ENCODE measurements at regions not wholly inside any gene's neighbourhood (a gene's known extent, or its start where the extent isn't known, plus 50 kb on each side); places are given as distances from the start of the nearest gene placed in this dataset.

GRCh38 chr2:37782155-37782673, 110.8 kb upstream of the CDC42EP3 start:
- DNase-seq (ENCODE audit: low spot score), result no peak

GRCh38 chr2:37782721-37783371, 111.4 kb upstream of the CDC42EP3 start:
- DNase-seq (ENCODE audit: low spot score), result no peak

- no peak for DNase-seq (ENCODE audit: low spot score)
These were observed 112.1 kb upstream of the CDC42EP3 start for GRCh38 chr2:37783545-37783944.

- DNase-seq (ENCODE audit: low spot score), result no peak
These were observed 112.8 kb upstream of the CDC42EP3 start for GRCh38 chr2:37784071-37784758.

- no peak for DNase-seq (ENCODE audit: low spot score)
These were observed 113.3 kb upstream of the CDC42EP3 start for GRCh38 chr2:37784759-37785149.

GRCh38 chr2:37786191-37786698, 114.8 kb upstream of the CDC42EP3 start:
- no peak for DNase-seq (ENCODE audit: low spot score)

GRCh38 chr2:37786854-37787253, 115.4 kb upstream of the CDC42EP3 start:
- no peak for DNase-seq (ENCODE audit: low spot score)

- DNase-seq (ENCODE audit: low spot score), result no peak
These were observed 117.3 kb upstream of the CDC42EP3 start for GRCh38 chr2:37788602-37789209.

GRCh38 chr2:37790019-37790418, 118.6 kb upstream of the CDC42EP3 start:
- DNase-seq (ENCODE audit: low spot score), result no peak

GRCh38 chr2:37790462-37790861, 119.0 kb upstream of the CDC42EP3 start:
- DNase-seq (ENCODE audit: low spot score), result no peak

GRCh38 chr2:37792366-37792765, 120.9 kb upstream of the CDC42EP3 start:
- no peak for DNase-seq (ENCODE audit: low spot score)

GRCh38 chr2:37793004-37793403, 121.6 kb upstream of the CDC42EP3 start:
- DNase-seq (ENCODE audit: low spot score), result no peak

- DNase-seq (ENCODE audit: low spot score), result no peak
These were observed 123.3 kb upstream of the CDC42EP3 start for GRCh38 chr2:37794717-37795116.

- DNase-seq (ENCODE audit: low spot score), result no peak
These were observed 124.0 kb upstream of the CDC42EP3 start for GRCh38 chr2:37795456-37795855.

- no peak for DNase-seq (ENCODE audit: low spot score)
These were observed 124.5 kb upstream of the CDC42EP3 start for GRCh38 chr2:37795938-37796337.

- DNase-seq (ENCODE audit: low spot score), result no peak
These were observed 125.0 kb upstream of the CDC42EP3 start for GRCh38 chr2:37796481-37796880.

- no peak for DNase-seq (ENCODE audit: low spot score)
These were observed 125.6 kb upstream of the CDC42EP3 start for GRCh38 chr2:37797081-37797480.

GRCh38 chr2:37798315-37799005, 126.6 kb upstream of the RMDN2 start:
- no peak for DNase-seq (ENCODE audit: low spot score)

GRCh38 chr2:37800176-37800858, 124.8 kb upstream of the RMDN2 start:
- DNase-seq (ENCODE audit: low spot score), result no peak

- DNase-seq (ENCODE audit: low spot score), result no peak
These were observed 122.8 kb upstream of the RMDN2 start for GRCh38 chr2:37802211-37802752.

- DNase-seq (ENCODE audit: low spot score), result no peak
These were observed 122.1 kb upstream of the RMDN2 start for GRCh38 chr2:37802899-37803379.
